Heart left ventricle (tissue), 13 donors: ENCODE measurements at regions not wholly inside any gene's neighbourhood (a gene's known extent, or its start where the extent isn't known, plus 50 kb on each side); places are given as distances from the start of the nearest gene placed in this dataset.

Experiments
- CTCF ChIP-seq, 12 donors: fragments of 200-600 bp; sonication (generic) in 4 of 12; IDR thresholded peaks; one replicate each; pipeline versions ENCODE4 v1.5.0 to v1.8.0; 2018 to 2022; ENCODE audit warnings: antibody characterized with exemption in 12 of 12, mild to moderate bottlenecking in 5 of 12
- POLR2A ChIP-seq, 2 donors: fragments of 450-650 bp; IDR thresholded peaks; one replicate each; pipeline ENCODE4 v1.6.1; 2017; ENCODE audit warnings: antibody characterized with exemption in 2 of 2, mild to moderate bottlenecking in 2 of 2, moderate library complexity in 2 of 2
- donor health status: ischemic (EF 13 %, LVEDD 7.1; RV severe dilation, severe dysfunction).
- donor health status: DM: no; HTN: yes; CAD: no.
- donor health status: DM: no; HTN: no; CAD: no.
- donor health status: ischemic (EF 25% LVEDD 6.9; RV normal size, moderate dysfunction).
- donor health status: ischemic (EF 25% LVEDD 5.7; RV mildly dilated, moderate dysfunction).
- donor health status: ischemic (EF 35%, LVEDD 5.7; RV mildly dilated, moderate dysfunction).
- donor health status: nonischemic (EF 11% LVEDD 7.7; RV severe dilation, severe dysfunction).
- donor health status: DM: yes; HTN: yes; CAD: no.
- donor health status: PGD.
- donor health status: ischemic (EF 29% LVEDD 5.4; RV normal size, mild dysfunction).
- donor health status: nonischemic (EF 23%, LVEDD 6.1; RV moderate dilation, normal function).

GRCh38 chr21:28272272-28272992 is 720.2 kb downstream of the LTN1 start:
- TF ChIP-seq POLR2A (IDR thresholded peaks at IDR 0.05) (no peak), CTCF (IDR thresholded peaks at IDR 0.05) (no peak)
